ENCODE measurements at regions not wholly inside any gene's neighbourhood (a gene's known extent, or its start where the extent isn't known, plus 50 kb on each side); places are given as distances from the start of the nearest gene placed in this dataset.

GRCh38 chr18:34521040-34521439, 189.1 kb upstream of the DTNA start:
- H3K27ac ChIP-seq, result no peak overlapping the region
- no peaks in the 10 kb centered on the region for H3K9me2 ChIP-seq (ENCODE audit: insufficient read depth)
- WGBS, 2 experiments (ENCODE audit: low coverage in 1 of 2, low lambda C conversion rate in 2 of 2, missing lambda C conversion rate in 2 of 2), result 76 to 86% methylated on average over 2 of the region's 2 CpGs
- no peak overlapping the region for H3K4me2 ChIP-seq (ENCODE audit: unreplicated experiment)
- no peaks in the 10 kb centered on the region for H3K4me1 ChIP-seq (ENCODE audit: insufficient read depth)
- H3K9me3 ChIP-seq (ENCODE audit: low read depth), result no peaks in the 10 kb centered on the region
- H3K36me3 ChIP-seq (ENCODE audit: low read depth), result no peaks in the 10 kb centered on the region
- H3K27me3 ChIP-seq (replicated peaks; ENCODE audit: insufficient read depth), result no peaks in the 10 kb centered on the region
- H3K4me3 ChIP-seq, result no peak overlapping the region
- in situ Hi-C loops (cut with MboI), result no loop called here
- H3F3A ChIP-seq (ENCODE audit: insufficient read depth), result no peaks in the 10 kb centered on the region
- TF ChIP-seq EZH2 (IDR thresholded peaks at IDR 0.05; ENCODE audit: insufficient read depth, poor library complexity, severe bottlenecking), result no peak
- no peak for TF ChIP-seq EZH2phosphoT487 (IDR thresholded peaks at IDR 0.05; ENCODE audit: insufficient read depth, low read depth)
- no peak for DNase-seq
- H3K79me2 ChIP-seq (ENCODE audit: insufficient read depth), result no peaks in the 10 kb centered on the region
- H2AFZ ChIP-seq, result no peak overlapping the region
- H4K20me1 ChIP-seq (ENCODE audit: insufficient read depth), result no peaks in the 10 kb centered on the region
- no peak overlapping the region for H3K9ac ChIP-seq

GRCh38 chr18:34522603-34523002, 187.5 kb upstream of the DTNA start:
- H3K4me1 ChIP-seq (ENCODE audit: insufficient read depth), result no peaks in the 10 kb centered on the region
- H3K4me2 ChIP-seq (ENCODE audit: unreplicated experiment), result no peak overlapping the region
- 24 to 27% methylated on average over 3 of the region's 3 CpGs for WGBS, 2 experiments (ENCODE audit: low coverage in 1 of 2, low lambda C conversion rate in 2 of 2, missing lambda C conversion rate in 2 of 2)
- H3K9ac ChIP-seq, result no peak overlapping the region
- TF ChIP-seq EZH2phosphoT487 (IDR thresholded peaks at IDR 0.05; ENCODE audit: insufficient read depth, low read depth) (no peak), EZH2 (IDR thresholded peaks at IDR 0.05; ENCODE audit: insufficient read depth, poor library complexity, severe bottlenecking) (no peak)
- H2AFZ ChIP-seq, result no peak overlapping the region
- no peak for DNase-seq
- no peaks in the 10 kb centered on the region for H4K20me1 ChIP-seq (ENCODE audit: insufficient read depth)
- in situ Hi-C loops (cut with MboI), result no loop called here
- no peaks in the 10 kb centered on the region for H3K79me2 ChIP-seq (ENCODE audit: insufficient read depth)
- H3F3A ChIP-seq (ENCODE audit: insufficient read depth), result no peaks in the 10 kb centered on the region
- H3K27ac ChIP-seq, result no peak overlapping the region
- no peaks in the 10 kb centered on the region for H3K27me3 ChIP-seq (replicated peaks; ENCODE audit: insufficient read depth)
- H3K9me3 ChIP-seq (ENCODE audit: low read depth), result no peaks in the 10 kb centered on the region
- H3K9me2 ChIP-seq (ENCODE audit: insufficient read depth), result no peaks in the 10 kb centered on the region
- H3K36me3 ChIP-seq (ENCODE audit: low read depth), result no peaks in the 10 kb centered on the region
- no peak overlapping the region for H3K4me3 ChIP-seq

- Histone ChIP-seq H3K9ac (no peak overlapping the region), H3K4me2 (ENCODE audit: unreplicated experiment) (no peak overlapping the region), H4K20me1 (ENCODE audit: insufficient read depth) (no peaks in the 10 kb centered on the region), H3K27ac (no peak overlapping the region), H3F3A (ENCODE audit: insufficient read depth) (no peaks in the 10 kb centered on the region), H3K9me3 (ENCODE audit: low read depth) (no peaks in the 10 kb centered on the region), H3K4me1 (ENCODE audit: insufficient read depth) (no peaks in the 10 kb centered on the region), H3K36me3 (ENCODE audit: low read depth) (no peaks in the 10 kb centered on the region), H3K4me3 (no peak overlapping the region), H3K9me2 (ENCODE audit: insufficient read depth) (no peaks in the 10 kb centered on the region), H2AFZ (no peak overlapping the region), H3K27me3 (replicated peaks; ENCODE audit: insufficient read depth) (no peaks in the 10 kb centered on the region; the same call in 1 of the 2 replicates), H3K79me2 (ENCODE audit: insufficient read depth) (no peaks in the 10 kb centered on the region)
- DNase-seq, result no peak
- WGBS, 2 experiments (ENCODE audit: low coverage in 1 of 2, low lambda C conversion rate in 2 of 2, missing lambda C conversion rate in 2 of 2), result 44 to 63% methylated on average over 2 of the region's 2 CpGs
- no peak for TF ChIP-seq EZH2 (IDR thresholded peaks at IDR 0.05; ENCODE audit: insufficient read depth, poor library complexity, severe bottlenecking)
- no peak for TF ChIP-seq EZH2phosphoT487 (IDR thresholded peaks at IDR 0.05; ENCODE audit: insufficient read depth, low read depth)
- in situ Hi-C loops (cut with MboI), result no loop called here
Measured at GRCh38 chr18:34525244-34525643, 184.9 kb upstream of the DTNA start.

GRCh38 chr18:34528177-34528576, 181.9 kb upstream of the DTNA start:
- H3K79me2 ChIP-seq (ENCODE audit: insufficient read depth), result no peaks in the 10 kb centered on the region
- no peak for DNase-seq
- no peak overlapping the region for H3K4me3 ChIP-seq
- no peak overlapping the region for H3K27ac ChIP-seq
- no peaks in the 10 kb centered on the region for H4K20me1 ChIP-seq (ENCODE audit: insufficient read depth)
- no peak for TF ChIP-seq EZH2 (IDR thresholded peaks at IDR 0.05; ENCODE audit: insufficient read depth, poor library complexity, severe bottlenecking)
- TF ChIP-seq EZH2phosphoT487 (IDR thresholded peaks at IDR 0.05; ENCODE audit: insufficient read depth, low read depth), result no peak
- H2AFZ ChIP-seq, result no peak overlapping the region
- H3K4me2 ChIP-seq (ENCODE audit: unreplicated experiment), result no peak overlapping the region
- H3K9me2 ChIP-seq (ENCODE audit: insufficient read depth), result no peaks in the 10 kb centered on the region
- 86 to 88% methylated on average over 3 of the region's 3 CpGs for WGBS, 2 experiments (ENCODE audit: low coverage in 1 of 2, low lambda C conversion rate in 2 of 2, missing lambda C conversion rate in 2 of 2)
- no peaks in the 10 kb centered on the region for H3K4me1 ChIP-seq (ENCODE audit: insufficient read depth)
- H3K36me3 ChIP-seq (ENCODE audit: low read depth), result no peaks in the 10 kb centered on the region
- no peaks in the 10 kb centered on the region; the same call in 1 of the 2 replicates for H3K27me3 ChIP-seq (replicated peaks; ENCODE audit: insufficient read depth)
- in situ Hi-C loops (cut with MboI), result no loop called here
- no peak overlapping the region for H3K9ac ChIP-seq
- H3K9me3 ChIP-seq (ENCODE audit: low read depth), result no peaks in the 10 kb centered on the region
- H3F3A ChIP-seq (ENCODE audit: insufficient read depth), result no peaks in the 10 kb centered on the region
